SIG-M5 (cell line): ENCODE measurements at regions not wholly inside any gene's neighbourhood (a gene's known extent, or its start where the extent isn't known, plus 50 kb on each side); places are given as distances from the start of the nearest gene placed in this dataset.

Source experiments
- DNase-seq: peaks from one replicate; lab custom pipeline; 2025; lab: John Stamatoyannopoulos, UW

- no peak for DNase-seq
These were observed 113.6 kb downstream of the LSMEM1 start for GRCh38 chr7:112594397-112594796.

- DNase-seq, result no peak
These were observed 115.5 kb downstream of the LSMEM1 start for GRCh38 chr7:112596260-112596659.

DNA sequence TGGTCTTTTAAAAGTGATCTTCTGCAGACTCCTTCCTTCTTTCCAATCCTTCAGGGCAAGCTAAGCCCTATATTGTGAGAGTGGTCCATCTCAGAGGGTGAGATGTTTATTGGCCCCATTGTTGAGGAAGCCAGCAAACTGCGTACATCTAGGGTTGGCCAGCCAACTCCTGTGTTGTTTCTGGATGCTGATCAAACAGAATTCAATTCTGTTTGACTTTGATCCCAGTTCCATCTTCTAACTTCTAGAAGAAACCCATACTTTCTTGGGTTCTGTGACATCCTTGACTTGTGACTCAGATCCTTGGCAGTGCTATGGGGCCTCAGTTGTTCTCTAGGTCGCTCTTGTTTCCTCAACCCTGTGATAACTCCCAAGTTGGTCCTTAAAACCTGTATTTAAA is 116.2 kb downstream of the LSMEM1 start:
- DNase-seq, result no peak

- no peak for DNase-seq
These were observed 122.9 kb downstream of the LSMEM1 start for GRCh38 chr7:112603673-112604072.

- DNase-seq, result no peak
These were observed 129.8 kb downstream of the LSMEM1 start for GRCh38 chr7:112610636-112611035.

GRCh38 chr7:112615701-112616100 is 134.9 kb downstream of the LSMEM1 start:
- DNase-seq, result no peak

DNA sequence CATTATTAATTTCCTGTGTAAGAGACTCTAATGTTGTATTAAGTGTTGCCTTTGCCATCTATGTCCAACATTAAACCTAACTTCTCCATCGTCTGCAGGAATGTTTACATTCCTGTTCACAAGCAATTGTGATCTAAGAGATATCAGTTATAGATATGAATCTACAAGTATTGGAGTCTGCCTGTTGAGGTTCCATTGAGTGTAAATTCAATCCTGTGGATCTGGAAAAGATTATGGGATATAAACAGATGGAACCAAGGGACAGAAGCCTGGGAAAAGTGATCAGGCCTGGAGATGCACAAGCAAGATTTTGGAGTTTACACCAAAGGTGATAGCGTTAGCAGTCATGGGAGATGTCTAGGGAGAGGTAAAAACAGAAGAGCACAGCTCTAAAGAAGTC is 135.5 kb downstream of the LSMEM1 start:
- DNase-seq, result no peak

DNA sequence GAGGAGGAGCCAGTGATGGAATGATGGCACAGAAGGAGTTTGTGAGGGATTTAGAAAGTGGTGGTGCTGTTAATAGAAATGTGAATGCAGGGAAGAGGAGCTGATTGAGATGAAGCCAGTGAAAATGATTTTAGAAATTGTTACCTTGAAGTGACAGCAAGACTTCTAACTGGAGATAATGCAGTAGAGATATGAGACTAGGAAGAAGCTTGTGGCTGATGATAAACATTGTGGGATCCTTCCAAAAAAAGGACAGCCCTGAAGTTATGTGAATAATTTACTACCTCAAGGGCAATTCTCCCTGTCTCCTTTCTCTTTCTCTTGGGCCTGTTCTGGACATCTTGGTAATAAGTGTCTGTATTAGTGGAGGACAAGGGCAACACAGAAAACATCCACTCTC is 138.6 kb downstream of the LSMEM1 start:
- DNase-seq, result no peak

DNA sequence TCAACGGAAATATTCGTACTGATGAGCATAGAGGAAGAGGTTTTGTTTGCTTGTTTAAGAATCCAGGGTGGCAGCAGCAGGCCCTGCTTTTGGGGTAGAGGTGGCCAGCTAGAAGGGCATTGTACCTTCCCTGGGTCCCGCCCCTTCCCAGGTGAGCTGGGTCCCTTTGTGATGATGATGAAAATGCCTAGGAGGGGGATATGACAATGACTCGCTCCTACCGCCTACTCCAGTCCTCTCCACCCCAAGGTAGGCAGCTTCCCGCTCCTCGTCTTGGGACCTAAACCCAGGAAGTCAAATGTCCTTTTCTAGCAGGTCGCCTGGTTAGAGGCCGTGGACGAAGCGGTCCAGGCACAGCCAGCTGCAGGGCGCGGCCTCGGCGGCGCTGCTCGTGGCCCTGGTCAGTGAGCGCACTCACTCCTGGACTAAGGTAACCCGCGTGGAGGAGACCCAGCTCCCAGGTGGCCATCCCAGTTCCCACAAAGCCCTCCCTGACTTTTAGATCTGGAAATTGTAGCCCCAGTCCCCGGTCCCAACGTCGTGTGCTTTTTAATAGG is 141.4 kb downstream of the LSMEM1 start:
- DNase-seq, result no peak

DNA sequence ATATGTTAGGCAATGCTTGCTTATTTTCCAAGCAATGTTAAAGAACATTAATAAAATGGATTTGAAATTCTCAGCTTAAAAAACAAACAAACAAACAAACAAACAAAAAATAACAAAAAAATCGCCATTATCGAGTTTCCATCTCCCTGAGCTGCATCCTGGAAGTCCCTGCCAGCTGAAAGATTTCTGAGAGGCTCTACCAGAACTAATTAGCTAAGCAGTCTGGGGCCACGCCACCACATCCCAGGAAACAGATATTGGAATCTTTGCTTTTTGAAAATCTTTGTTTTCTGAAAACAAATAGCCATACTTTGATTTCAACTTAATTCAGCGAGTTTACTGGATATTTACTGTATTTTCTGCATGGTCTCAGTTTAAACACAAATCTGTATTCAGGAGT is 143.6 kb downstream of the LSMEM1 start:
- no peak for DNase-seq

GRCh38 chr7:112630565-112630964 is 149.8 kb downstream of the LSMEM1 start:
- DNase-seq, result no peak

DNA sequence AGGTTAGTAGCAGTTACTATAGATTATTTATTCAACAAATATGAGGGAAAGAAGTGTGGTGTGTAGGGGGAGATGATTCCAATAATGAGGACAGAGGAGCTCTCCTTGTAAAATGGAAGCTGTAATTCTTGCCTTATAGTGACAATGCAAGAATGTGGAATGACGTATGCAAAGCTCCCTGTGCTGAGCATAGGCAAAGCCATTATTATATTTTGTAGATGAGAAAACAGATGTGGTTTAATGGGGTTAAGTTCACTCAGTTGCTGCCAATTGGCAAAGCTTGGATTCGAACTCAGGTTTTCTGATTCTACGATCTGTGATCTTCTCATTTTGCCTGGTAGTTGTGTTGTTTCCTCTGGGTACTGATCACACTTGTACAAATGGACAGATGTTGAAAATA is 153.3 kb downstream of the LSMEM1 start:
- no peak for DNase-seq

DNA sequence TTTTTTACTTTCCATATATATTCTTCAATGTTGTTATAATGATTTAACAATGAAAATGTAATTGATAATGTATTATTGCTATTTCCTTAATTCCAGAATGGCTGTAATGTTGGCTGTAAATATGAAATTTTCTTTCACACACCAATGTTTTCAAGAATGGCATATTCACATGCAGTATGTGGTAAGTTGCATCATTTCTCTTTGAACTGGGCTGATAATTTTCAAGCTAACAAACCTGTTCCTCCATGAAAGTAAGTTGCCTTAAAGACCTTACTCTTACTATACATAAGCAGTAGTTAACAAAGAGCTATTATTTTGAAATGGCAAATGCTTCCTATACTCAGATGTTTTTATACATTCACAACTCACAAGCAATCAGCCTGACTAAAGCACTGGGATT is 154.5 kb downstream of the TMEM168 start:
- DNase-seq, result no peak

- DNase-seq, result no peak
These were observed 151.4 kb downstream of the TMEM168 start for GRCh38 chr7:112638675-112639400.

DNA sequence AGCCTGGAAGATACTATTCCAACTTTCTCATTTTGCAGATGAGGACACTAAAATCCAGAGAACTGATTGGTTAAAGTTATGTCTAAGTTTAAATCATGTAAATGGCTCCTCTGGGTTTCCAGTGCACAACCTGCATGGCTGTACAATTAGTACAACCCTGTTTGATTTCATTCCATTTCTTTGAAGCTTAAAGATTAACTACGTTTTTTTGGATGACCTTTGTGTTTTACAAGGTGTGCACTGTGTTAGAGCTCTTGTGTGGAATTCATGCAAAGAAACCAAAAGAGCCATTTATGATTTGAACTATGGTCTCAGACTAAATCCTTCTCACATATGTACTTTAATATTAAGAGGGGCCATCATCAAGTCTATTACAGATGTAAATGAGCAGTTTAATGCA is 149.5 kb downstream of the TMEM168 start:
- no peak for DNase-seq

GRCh38 chr7:112646783-112647182 is 143.4 kb downstream of the TMEM168 start:
- no peak for DNase-seq

DNA sequence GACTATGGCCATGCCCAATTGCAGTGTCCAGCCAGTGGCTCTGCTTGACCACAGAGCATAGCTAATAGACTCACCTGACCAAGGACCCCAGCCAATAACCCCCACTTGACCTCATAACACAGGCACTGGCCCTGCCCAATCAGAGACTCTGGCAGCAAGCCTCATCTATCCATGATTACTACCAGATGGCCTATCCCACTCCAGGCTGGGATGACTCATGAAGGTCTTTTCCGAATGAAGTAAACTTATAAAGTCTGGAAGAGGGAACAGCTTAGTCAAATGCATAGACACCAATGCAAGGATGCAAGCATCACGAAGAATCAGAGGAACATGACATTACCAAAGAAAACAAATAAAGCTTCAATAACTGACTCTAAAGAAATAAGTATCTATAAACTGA is 141.4 kb downstream of the TMEM168 start:
- no peak for DNase-seq

- DNase-seq, result no peak
These were observed 140.6 kb downstream of the TMEM168 start for GRCh38 chr7:112649560-112649959.

DNA sequence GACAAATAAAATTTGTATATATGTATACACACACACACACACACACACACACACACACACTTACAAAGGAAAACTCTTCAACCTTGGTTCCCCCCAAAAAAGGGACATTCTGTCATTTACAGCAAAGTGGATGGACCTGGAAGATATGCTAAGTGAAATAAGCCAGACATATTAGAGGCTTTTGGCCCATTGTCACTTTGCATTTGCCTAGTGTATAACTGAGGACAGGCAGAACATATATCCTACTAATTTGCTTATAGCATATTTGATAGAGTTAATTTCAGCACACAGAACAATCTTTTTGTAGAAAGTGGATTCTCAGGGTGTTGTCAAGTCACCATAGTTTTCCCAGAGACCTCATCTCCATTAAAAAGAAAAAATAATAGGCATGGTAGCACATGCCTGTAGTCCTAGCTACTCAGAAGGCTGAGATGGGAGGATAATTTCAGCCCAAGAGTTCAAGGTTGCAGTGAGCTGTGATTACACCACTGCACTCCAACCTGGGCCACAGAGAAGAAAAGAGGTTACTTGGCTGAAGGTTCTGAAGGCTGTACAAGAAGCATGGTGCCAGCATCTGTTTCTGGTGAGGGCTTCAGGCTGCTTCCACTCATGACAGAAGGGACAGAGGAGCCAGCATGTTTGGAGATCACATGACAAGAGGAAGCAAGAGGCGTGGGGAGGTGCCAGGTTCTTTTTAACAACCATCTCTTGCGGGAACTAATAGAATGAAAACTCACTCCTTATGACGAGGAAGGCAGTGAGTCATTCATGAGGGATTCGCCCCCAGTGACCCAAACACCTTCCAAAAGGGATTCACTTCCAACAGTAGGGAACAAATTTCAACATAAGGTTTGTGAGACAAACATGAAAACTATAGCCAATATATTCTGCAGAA is 135.6 kb downstream of the TMEM168 start:
- DNase-seq, result no peak

DNA sequence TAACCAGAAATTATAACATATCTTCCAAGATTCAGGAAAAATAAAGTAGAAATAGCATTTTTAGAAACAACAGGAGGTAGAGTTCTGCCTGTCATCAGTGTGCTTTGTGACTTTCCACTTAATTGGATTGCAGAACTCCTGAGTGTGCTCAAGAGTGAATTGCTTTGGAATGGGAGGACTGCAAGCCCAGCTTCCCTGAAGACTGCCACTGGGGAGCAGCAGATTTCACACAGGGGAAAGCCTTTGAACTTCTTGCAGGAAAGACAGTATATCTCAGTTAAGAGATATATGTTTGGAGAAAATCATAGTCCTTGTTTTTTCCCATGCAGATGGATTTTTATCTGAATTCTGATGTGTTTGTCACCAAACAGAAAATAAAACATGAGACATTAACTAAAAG is 124.5 kb downstream of the TMEM168 start:
- no peak for DNase-seq

- DNase-seq, result no peak
These were observed 121.6 kb downstream of the TMEM168 start for GRCh38 chr7:112668561-112668960.

DNA sequence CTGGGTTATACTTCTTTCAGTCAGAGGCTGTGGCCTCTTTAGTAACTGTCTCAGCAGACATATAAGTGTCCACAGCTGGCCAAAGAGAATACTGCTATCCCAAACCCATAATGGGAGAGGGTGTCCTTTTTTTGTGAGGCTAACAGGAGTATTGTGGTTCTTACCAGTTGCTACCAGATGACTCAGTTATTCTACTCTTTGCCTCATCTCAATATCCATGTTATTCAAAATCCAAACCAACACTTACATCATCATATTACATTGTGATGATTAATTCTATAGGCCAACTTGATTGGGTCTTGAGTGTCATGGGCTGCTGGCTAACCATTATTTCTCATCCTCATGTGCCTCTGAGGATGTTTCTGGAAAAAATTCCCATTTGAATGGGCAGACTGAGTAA is 120.9 kb downstream of the TMEM168 start:
- no peak for DNase-seq

DNA sequence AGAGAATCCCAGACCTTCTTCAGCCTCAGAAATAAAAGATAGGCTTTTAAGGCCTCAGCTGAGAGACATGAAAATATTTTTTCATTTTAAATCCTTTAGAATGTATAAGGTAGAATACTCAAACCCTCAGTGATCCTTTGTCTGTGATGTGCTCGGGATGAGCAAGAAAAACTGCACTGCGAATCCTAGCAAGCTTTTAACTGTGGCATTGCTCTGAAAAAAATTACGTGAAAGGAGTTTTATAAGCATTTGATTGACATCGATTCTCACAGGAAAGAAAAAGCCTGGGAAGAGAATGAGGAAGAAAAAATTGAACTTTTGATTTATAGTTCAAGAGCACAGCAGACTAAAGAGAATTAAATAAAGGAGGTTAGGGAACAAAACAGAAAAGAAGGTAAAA is 120.0 kb downstream of the TMEM168 start:
- no peak for DNase-seq
